HS-27A (cell line): ENCODE measurements at regions not wholly inside any gene's neighbourhood (a gene's known extent, or its start where the extent isn't known, plus 50 kb on each side); places are given as distances from the start of the nearest gene placed in this dataset.

Experiments
- DNase-seq: peaks from one replicate; pipeline ENCODE4 v3.0.0-alpha.2; 2012; ENCODE audit warnings: low read depth, missing footprints

DNA sequence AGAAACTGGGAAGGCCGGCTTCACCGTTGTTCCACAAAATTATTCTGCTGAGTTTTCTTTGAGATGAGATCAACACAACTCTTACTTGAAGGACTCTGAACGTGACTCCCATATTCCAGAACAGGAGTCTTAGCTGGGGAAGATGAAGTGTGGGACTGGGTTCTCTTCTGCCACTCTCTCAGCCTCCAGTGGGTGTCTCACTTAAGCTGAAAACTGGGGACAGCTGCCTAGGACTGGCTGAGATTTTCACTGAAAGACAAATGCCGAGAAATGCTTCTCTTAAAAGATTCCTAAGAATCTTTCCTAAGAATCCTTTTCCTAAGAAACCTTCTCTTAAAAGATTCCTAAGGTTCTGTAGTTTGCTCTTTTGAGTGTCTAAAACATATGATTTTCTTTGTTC lies 156.6 kb upstream of the LHCGR start:
- no peak for DNase-seq

DNA sequence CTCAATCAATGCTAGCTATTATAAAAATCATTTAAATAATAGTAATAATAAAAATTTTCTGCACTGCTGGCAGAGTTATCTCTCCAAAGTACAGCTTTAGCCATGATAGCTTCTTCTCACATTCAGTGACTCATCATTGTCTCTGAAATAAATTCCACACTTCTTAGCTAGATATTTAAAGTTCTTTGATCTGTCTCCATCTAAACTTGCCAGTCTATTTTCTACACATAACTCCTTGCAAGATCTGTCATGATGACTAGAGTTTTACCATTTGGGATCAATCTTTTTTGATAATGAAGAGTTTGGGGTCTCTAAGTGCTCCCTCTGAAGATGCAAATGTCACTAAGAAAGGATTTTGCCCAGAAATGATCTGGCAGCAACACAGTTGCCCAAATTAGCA lies 155.4 kb upstream of the LHCGR start:
- no peak for DNase-seq

GRCh38 chr2:48906633-48907032 lies 151.1 kb upstream of the LHCGR start:
- no peak for DNase-seq

- no peak for DNase-seq
These were observed 150.2 kb upstream of the LHCGR start for GRCh38 chr2:48905696-48906095.

- no peak for DNase-seq
These were observed 147.0 kb upstream of the LHCGR start for GRCh38 chr2:48902521-48902920.

DNA sequence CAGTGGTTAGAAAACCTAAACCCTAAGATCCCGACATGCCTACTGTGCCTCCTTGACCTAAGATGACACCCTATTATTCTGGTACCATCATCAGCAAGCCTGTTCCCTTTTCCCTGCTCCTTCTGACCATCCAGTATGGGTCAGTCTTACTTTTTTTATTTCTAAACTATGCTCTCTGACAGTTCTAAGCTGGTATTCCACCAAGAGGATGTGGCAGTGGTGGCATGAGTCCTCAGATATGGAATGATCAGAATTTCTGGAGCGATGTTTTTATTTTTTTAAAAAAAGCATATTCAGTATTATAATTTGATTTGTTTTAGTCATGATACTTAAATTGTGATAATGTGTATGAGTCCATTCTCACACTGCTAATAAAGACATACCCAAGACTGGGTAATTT lies 145.9 kb upstream of the LHCGR start:
- peak; percentile 33 for DNase-seq

DNA sequence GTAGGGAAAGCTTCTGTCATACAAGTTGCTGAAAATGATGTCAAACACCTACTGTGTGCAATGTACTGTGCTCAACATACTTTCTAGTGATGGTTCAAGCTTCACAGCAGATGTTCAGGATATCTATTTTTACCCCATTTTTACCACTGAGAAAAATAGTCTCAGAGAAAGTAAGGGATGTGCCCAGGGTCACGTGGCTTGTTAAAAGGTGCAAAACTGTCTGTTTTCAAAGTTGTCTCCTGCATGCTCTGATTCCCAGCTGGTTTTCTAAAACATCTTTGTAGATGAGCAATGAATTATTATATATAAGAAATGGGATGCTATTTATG lies 145.5 kb upstream of the LHCGR start:
- DNase-seq, result peak; percentile 7

DNA sequence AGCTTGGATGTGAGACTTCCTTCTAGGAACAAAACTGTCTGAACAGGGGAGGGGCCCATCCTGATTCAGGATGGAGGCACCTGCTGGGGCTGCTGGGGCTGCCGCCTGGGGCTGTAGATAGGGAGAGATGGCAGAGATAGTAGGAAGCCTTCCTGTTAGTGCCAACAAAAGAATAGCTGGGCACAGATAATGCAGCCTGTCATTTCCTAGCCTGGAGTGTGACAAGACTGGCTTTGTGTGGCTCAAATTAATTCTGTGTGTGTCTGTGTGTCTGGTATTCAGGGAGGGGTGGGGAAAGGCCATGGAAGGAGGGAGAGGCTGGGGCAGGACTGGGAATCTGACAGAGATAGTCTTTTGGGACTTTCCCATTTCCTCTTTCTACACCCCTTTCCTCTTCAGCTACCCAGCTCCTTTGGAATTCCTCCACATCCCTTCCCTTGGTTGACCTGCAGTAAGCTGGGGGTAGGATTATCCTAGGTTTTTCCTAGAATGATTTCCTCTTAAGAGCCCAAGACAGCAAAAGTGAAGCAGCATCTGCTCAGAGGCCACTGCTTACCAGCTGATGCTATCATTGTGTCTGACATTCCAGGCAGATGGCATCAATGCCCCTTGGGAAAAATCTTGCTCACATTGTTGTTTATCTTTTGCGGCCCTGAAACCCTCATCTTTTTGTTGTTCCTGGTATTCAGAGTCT lies 144.9 kb upstream of the LHCGR start:
- peak; percentile 72 for DNase-seq

DNA sequence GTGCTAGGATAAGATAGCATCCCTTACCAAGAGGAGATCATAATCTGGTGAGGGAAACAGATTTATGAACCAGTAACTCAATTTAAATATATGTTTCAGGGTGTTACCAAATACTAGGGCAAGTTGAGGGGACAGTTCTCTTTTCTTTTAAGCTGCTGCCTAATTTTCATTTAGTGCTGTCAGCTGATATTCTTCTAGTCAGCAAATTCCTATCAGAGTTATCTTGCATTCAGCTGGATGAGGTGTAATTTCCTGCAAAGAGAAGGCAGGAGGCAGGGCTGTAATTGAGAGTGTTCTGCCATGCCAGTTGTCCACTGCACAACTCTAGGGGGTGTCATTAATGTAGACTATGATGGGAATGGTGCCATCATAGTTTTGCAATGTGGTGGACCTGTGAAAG lies 141.3 kb upstream of the LHCGR start:
- no peak for DNase-seq

DNA sequence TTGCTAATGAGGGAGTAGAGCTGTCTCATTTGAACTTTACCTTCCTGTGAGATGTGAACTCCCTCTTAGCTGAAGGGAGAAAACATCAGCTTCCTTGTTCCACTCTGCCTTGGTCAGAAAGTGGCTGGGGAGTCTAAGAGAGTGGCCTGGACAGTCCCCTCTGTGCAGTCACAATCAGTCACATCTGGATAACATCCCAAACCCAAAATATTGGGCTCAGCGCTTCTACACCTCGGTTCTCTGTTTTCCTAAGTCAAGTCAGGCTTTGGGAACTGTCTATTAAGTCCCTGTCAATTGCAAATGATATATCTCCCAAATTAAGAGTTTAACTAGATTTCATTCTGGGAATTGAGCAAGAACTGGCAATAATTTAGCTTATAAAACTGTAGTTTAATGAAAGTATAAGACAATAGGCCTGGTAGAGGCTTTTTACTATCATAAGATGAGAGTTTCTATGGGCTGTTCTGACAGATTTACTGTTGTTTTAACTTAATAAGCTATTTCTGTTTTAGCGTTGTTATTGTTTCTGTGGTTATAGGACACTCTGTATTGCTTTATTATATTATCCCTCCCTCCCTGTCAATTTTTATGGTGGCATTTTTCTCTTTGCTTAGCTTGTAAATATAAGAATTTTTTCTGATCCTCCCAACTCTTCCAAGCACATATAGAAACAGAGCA lies 135.1 kb upstream of the LHCGR start:
- no peak for DNase-seq

DNA sequence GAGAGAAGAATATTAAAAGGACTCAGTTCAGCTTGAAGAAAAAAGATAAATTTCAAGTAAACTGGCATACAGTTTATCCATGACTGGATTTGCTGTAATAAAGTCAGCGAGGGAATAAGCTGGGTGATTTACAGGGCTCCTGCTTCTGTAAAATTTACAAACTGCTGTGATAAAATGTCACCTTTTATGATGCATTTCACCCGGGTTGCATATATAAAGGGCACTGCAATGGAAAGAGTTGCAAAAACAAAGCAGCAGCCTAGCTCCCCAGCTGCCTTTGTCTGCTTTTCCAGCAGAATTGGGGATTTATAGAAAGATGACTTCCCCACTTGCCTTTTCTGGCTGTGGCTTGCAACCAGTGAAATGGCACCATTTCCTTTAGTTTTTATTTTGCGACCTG lies 132.5 kb upstream of the LHCGR start:
- no peak for DNase-seq

DNA sequence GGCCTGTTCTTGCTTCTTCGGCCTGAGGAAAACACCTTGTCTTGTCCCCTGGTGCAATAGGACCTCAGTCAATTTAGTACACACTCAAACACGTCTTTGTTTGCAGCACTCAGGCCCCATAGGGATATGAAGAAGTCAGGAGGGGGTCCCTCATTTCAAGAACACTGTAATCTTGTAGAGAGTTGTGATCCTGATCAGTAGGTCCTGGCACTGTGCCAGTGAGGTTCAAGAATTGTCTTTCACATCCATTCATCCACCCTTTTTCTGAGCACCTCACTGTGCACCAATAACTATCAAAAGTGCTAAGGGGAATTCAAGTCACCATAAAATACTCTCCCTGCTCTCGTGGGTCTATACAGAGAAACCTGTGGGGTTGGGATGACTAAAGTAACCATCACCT lies 131.4 kb upstream of the LHCGR start:
- DNase-seq, result no peak

DNA sequence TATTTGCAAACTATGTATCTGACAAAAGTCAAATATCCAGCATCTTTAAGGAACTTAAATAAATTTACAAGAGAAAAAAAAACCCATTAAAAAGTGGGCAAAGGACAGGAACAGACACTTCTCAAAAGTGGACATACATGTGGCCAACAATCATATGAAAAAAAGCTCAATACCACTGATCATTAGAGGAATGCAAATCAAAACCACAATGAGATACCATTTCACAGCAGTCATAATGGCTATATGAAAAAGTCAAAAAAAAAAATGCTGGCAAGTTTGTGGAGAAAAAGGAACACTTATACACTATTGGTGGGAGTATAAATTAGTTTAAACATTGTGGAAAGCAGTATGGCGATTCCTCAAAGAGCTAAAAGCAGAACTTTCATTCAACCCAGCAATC lies 130.3 kb upstream of the LHCGR start:
- no peak for DNase-seq

DNA sequence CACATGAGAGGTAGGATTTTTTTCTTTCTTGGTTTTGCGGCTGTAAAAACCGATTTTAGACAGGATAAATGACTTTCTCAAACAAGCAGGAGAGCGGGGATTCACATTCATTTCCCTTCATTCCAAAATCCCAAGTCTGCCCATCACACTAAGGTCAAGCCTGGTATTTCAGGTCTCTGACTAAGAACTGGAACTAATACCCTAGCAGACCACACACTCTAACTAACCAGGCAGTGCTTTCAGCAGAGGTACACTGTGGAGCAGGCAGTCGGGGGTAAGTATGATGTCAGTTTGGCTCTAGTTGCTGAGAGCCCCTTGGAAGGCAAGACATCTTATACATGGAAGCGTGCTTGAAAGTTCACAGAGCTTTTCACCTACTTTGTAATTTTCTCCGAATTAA lies 128.1 kb upstream of the LHCGR start:
- DNase-seq, result peak; percentile 8

DNA sequence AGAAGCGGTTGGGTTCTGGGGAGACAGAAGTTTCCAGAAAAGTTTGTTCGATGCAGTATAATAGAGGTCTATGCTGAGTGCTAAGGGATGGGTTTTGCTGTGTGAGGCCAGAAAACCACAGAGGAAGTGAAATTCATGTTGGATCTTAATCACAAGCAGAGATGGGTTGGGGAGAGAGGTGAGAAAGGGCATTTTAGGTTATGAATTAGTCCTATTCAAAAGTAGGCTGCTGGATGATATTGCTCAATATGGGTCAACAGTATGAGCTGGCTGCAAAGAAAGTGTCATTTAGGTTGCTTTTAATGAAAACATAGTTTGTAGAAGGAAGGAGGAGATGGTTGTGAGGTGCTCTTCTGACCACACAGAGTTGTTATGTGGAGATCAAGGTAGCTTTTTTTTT lies 118.8 kb upstream of the LHCGR start:
- no peak for DNase-seq

DNA sequence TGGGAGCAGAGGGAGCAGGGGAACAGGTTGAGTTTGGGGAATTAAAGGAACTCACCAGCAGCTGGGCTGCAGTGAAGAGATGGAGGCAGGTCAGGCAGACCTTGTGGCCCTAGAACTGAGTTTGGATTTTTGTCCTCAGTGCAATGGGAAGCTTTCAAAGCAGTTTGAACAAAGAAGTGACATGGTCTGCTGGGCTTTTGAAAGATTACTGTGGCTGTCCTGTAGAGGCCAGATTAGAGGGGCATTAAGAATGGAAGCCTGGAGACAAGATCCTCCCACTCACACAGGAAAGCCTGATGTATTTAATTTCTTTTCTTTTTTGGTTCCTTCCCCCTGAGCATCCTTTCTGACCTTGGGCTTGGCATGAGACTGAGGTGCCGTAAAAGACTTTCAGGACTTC lies 118.1 kb upstream of the LHCGR start:
- no peak for DNase-seq

- no peak for DNase-seq
These were observed 115.4 kb upstream of the LHCGR start for GRCh38 chr2:48870942-48871341.

DNA sequence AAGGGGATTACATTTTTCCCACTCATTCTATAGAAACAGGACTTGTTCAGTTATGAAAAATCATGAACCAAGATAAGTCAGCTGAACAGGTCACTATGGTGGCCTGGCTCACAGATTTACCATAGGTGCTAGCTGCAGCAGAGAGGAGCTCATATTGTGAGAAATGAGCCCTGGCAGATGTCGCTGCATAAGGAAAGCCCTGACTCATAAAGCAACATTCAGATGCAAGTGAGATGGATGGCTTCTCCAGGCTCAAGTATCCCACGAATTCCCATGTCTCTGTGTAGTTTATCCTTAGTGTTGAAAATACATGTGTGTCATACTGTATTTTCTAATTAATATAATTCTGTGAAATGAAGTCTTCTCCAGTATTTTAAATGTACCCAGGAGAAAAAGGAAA lies 115.0 kb upstream of the LHCGR start:
- DNase-seq, result no peak

DNA sequence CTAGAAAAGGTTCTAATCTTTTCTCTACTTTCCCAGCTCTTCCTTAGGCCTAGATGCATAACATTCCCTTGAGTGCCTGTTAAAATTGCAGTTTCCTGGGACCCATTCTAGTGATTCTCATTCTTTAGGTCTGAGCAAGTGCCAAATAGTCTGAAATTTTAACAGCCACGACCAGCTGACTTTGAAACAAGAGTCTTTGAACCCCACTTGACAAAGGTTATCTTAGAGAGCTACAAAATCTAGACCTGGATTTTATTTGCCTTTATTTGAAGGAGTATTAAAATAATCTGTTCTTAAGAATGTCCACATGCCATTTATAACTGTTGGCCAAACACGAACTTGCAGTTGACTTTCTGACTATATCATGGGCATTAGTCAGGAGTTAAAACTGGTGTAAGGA lies 110.2 kb upstream of the LHCGR start:
- no peak for DNase-seq

GRCh38 chr2:48860380-48860779 lies 104.9 kb upstream of the LHCGR start:
- no peak for DNase-seq

DNA sequence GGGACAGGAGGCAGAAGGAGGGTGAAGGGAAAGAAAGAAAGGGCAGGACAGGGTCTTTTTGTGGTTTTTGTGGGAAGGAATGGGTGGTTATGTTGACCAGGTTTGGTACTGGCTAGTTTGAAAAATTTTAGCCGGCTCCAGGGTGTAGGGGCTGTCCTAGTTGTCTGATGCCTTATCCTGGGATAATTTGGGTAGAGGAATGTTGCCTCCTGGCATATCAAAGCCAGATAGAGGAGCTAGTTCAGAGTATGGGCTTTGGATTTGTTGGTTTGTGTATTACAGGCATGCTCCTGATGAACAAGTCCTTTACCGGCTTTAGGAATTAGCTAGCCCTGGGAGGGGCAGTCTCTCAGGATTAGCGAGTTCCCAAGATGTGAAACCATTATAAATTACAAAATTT lies 101.1 kb upstream of the LHCGR start:
- DNase-seq, result no peak

GRCh38 chr2:48856144-48856543 lies 100.6 kb upstream of the LHCGR start:
- no peak for DNase-seq

- no peak for DNase-seq
These were observed 99.6 kb upstream of the LHCGR start for GRCh38 chr2:48855142-48855541.

- no peak for DNase-seq
These were observed 99.2 kb upstream of the LHCGR start for GRCh38 chr2:48854681-48855080.
